Left ventricle myocardium inferior (tissue), 1 donor: ENCODE measurements at regions not wholly inside any gene's neighbourhood (a gene's known extent, or its start where the extent isn't known, plus 50 kb on each side); places are given as distances from the start of the nearest gene placed in this dataset.

Source experiments
- DNase-seq: peaks from one replicate; pipeline ENCODE4 v3.0.0-alpha.2; 2020
- H3K27ac ChIP-seq: fragments of 200-600 bp; replicated peaks from 2 replicates; pipeline ENCODE4 v1.8.0; 2021
- H3K27me3 ChIP-seq: fragments of 200-600 bp; 2 replicates; pipeline ENCODE4 v1.8.0; 2021; ENCODE audit warnings: low read depth
- H3K36me3 ChIP-seq: fragments of 200-600 bp; 2 replicates; pipeline ENCODE4 v1.8.0; 2021
- H3K4me1 ChIP-seq: fragments of 200-600 bp; 2 replicates; pipeline ENCODE4 v1.8.0; 2021
- H3K4me3 ChIP-seq: fragments of 200-600 bp; 2 replicates; pipeline ENCODE4 v1.8.0; 2021; ENCODE audit warnings: mild to moderate bottlenecking, moderate library complexity
- H3K9me3 ChIP-seq: fragments of 200-600 bp; replicated peaks from 2 replicates; pipeline ENCODE4 v1.8.0; 2021
- CTCF ChIP-seq: fragments of 200-600 bp; IDR thresholded peaks from 2 replicates; pipeline ENCODE4 v1.8.0; 2021; ENCODE audit warnings: antibody characterized with exemption, mild to moderate bottlenecking, borderline replicate concordance
- intact Hi-C: fragments of 100-400 bp; cut with micrococcal nuclease; formaldehyde crosslinking; loops from one replicate; pipeline ENCODE4 v1.11.0; 2022
- donor health status: DM: no; HTN: yes; CAD: no; lungs with severe emphysema.

- H3K27ac ChIP-seq, result no peak overlapping the region
- no peaks in the 10 kb centered on the region for H3K9me3 ChIP-seq
- intact Hi-C loops, result no loop called here
- no peaks in the 10 kb centered on the region for H3K36me3 ChIP-seq
- H3K4me3 ChIP-seq, result no peak overlapping the region
- no peaks in the 10 kb centered on the region for H3K27me3 ChIP-seq
- TF ChIP-seq CTCF, result no peak
- peaks cover 10% of the 10 kb centered on the region for H3K4me1 ChIP-seq
- DNase-seq, result no peak
These were observed 57.0 kb upstream of the MSN start for GRCh38 chrX:65610481-65610880.

GRCh38 chrX:65610040-65610439 lies 57.4 kb upstream of the MSN start:
- Histone ChIP-seq H3K4me1 (peaks cover 10% of the 10 kb centered on the region), H3K4me3 (no peak overlapping the region), H3K36me3 (no peaks in the 10 kb centered on the region), H3K27me3 (no peaks in the 10 kb centered on the region), H3K27ac (peak overlapping the region; percentile 36), H3K9me3 (no peaks in the 10 kb centered on the region)
- TF ChIP-seq CTCF, result no peak
- DNase-seq, result no peak
- intact Hi-C loops, result no loop called here

DNA sequence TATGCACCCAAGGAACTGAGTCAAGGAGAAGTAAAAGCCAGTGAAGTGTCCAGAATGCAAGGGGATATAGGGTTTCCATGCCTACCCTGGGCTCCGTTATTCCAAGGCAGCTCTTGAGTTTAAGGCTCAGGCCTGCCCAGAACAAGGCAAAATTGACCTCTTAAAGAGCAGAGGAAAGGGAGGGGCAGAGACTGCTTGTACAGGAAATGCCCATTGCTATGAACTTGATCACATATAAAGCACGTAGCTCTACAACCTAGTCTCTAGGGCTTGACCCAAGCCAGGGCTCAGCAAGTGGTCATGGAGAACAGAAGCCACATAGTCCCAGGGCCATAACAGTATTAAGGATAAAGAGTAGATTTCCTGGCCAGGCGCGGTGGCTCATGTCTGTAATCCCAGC lies 58.2 kb upstream of the MSN start:
- no peak for DNase-seq
- peak overlapping the region; percentile 36 for H3K27ac ChIP-seq
- no peak for TF ChIP-seq CTCF
- H3K27me3 ChIP-seq, result no peaks in the 10 kb centered on the region
- no peaks in the 10 kb centered on the region for H3K36me3 ChIP-seq
- H3K9me3 ChIP-seq, result no peaks in the 10 kb centered on the region
- intact Hi-C loops, result loop anchor here (10.0 kb wide), 1 partner anchor 96 kb away; no protein-coding TSS in a partner anchor
- H3K4me3 ChIP-seq, result no peak overlapping the region
- H3K4me1 ChIP-seq, result peaks cover 10% of the 10 kb centered on the region

- H3K9me3 ChIP-seq, result no peaks in the 10 kb centered on the region
- TF ChIP-seq CTCF, result no peak
- no peaks in the 10 kb centered on the region for H3K36me3 ChIP-seq
- H3K27ac ChIP-seq, result no peak overlapping the region
- no peak for DNase-seq
- intact Hi-C loops, result loop anchor here (10.0 kb wide), 1 partner anchor 97 kb away; no protein-coding TSS in a partner anchor
- no peak overlapping the region for H3K4me3 ChIP-seq
- H3K4me1 ChIP-seq, result peaks cover 12% of the 10 kb centered on the region
- no peaks in the 10 kb centered on the region for H3K27me3 ChIP-seq
These were observed 59.4 kb upstream of the MSN start for GRCh38 chrX:65608026-65608425.

- no peaks in the 10 kb centered on the region for H3K27me3 ChIP-seq
- no peak overlapping the region for H3K27ac ChIP-seq
- intact Hi-C loops, result loop anchor here (10.0 kb wide), 1 partner anchor 98 kb away; no protein-coding TSS in a partner anchor
- H3K4me1 ChIP-seq, result peaks cover 20% of the 10 kb centered on the region
- DNase-seq, result no peak
- H3K9me3 ChIP-seq, result no peaks in the 10 kb centered on the region
- H3K36me3 ChIP-seq, result no peaks in the 10 kb centered on the region
- TF ChIP-seq CTCF, result no peak
- no peak overlapping the region for H3K4me3 ChIP-seq
These were observed 60.2 kb upstream of the MSN start for GRCh38 chrX:65607070-65607742.
